IPS DF 19.7 (cell line): ENCODE measurements at regions not wholly inside any gene's neighbourhood (a gene's known extent, or its start where the extent isn't known, plus 50 kb on each side); places are given as distances from the start of the nearest gene placed in this dataset.
"Not testable (repeated sequence)": the region's sequence is repeated elsewhere in the genome, so short reads cannot be mapped to it uniquely, and the experiment has no call there.

Experiments used
- DNase-seq: peaks from one replicate; pipeline ENCODE4 v3.0.0-alpha.2; 2013; ENCODE audit warnings: low read depth, low spot score

DNA sequence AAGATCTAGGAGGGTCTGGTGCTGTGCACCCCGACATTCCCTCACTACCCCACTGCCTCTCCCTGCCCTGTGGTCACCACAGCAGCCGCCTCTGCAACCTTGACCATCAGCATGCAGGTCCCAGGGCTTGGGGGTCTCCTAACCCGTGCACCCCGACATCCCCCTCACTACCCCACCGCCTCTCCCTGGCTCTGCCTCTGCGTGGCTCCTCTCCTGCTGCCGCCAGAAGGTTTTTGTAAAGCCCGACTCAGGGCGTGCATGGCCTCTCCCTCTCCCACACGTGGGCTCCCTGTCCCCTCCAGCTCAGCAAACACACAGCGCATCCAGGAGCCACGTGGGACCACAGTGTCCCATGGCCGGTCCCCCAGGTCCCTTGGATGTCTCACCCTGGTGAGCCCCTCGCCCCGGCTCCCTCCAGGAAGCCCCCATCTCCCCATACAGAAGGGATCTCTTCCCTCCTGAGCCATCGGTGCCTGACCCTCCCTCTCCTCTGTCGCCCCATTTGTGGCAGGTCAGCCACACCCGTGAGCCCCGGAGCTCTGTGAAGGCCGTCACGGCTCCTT lies 112.5 kb upstream of the LPCAT1 start:
- DNase-seq, result not testable (repeated sequence)

DNA sequence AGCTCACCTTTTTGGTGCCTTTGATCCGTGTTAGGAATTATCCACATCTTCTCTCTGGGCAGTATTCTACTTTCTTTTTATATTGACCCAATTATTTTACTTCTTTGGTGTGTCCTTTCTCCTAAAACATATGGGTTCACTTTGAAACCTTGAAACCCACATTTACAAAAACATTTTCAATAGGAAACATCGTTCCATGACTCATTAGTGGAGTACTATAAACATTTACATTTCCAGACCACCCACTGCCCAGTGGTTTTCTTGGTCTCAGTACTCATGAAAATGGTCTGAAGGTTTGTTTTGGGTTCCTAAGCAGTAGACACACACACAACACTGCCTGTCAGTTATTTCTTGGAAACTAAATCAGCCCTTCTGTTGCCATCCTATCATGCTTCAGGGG lies 111.7 kb upstream of the LPCAT1 start:
- not testable (repeated sequence) for DNase-seq

DNA sequence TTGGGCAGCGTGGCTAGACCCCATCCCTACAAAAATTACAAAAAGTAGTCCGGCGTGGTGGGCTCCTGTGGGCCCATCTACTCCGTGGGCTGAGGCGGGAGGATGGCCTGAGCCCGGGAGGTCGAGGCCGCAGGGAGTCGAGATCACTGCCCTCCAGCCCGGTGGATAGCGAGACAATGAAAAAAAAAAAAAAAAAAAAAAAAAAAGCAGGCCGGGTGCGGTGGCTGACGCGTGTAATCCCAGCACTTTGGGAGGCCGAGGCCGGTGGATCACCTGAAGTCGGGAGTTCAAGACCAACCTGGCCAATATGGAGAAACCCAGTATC lies 110.5 kb upstream of the LPCAT1 start:
- DNase-seq, result no peak

DNA sequence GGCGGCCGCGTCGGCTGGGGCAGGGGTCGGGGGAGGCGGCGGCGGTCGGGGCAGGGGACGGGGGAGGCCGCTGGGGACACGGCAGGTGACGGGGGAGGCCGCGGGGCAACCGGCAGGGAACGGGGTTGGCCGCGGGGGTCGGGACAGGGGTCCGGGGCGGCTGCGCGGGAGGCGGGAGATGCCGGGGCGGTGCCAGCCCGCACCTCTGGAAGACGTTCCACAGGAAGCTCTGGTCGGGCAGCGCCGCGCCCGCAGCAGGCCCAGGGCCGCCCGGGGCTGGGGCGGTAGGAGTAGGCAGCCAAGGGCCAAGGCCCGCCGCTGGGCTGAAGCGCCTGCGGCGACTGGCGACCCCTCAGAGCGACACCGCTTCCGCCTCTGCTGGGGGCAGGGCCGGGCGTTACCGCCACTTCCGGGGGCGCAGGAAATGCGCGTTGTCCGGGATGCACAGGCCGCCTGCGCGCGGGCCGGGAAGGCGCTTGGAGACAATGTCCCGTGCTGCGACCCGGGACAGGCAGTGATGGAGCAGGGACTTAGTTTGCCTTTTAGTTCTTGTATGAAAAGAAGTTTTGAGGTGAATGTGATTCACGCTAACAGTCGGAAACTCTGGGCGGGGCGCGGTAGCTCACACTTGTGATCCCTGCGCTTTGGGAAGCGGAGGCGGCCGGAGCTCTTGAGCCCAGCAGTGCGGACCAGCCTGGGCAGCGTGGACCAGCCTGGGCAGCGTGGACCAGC lies 110.0 kb upstream of the LPCAT1 start:
- peak; percentile 42 for DNase-seq

DNA sequence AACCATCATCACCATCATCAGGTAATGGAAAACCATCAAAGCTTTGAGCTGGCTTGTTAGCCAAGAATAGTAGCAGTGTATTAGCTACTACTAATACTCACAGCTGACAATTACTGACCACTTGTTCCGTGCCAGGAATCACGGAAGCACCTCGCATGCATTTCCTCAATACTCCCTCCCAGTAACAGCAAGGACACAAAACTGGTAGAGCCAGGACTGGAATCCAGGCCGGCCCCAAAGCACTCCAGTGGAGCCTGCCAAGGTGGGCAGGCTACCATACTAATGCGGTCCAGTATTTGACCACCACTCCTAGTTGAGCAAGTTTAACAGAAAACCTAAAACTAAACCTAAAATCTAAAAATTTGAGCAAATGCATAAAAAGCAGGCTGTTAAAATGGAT lies 107.2 kb upstream of the LPCAT1 start:
- not testable (repeated sequence) for DNase-seq

DNA sequence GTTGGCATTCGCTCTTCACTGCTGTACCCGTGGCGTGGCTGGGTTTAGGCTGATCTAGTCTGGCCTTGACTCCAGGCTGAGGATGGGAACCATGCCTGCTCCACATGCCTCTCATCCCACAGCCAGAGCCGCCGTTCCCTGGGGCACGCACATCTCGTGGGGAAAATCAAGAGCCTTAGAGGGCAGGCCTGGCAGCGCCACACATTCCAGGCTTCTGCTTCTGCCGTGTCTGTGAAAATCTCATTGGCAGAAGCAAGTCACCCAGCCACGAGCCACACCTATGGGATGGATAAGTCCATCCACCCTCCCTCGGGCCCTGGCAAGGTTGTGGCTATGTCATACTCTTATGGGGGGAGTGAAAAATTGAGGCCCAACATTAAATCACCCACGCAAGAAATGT lies 102.6 kb upstream of the LPCAT1 start:
- DNase-seq, result not testable (repeated sequence)

DNA sequence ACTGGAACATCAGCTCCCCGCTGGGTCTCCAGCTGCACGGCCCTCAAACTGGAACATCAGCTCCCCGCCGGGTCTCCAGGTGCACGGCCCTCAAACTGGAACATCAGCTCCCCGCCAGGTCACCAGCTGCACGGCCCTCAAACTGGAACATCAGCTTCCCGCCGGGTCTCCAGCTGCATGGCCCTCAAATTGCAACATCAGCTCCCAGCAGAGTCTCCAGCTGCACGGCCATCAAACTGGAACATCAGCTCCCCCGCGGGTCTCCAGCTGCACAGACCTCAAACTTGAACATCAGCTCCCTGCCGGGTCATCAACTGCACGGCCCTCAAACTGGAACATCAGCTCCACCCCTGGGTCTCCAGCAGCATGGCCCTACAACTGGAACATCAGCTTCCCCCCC lies 95.8 kb upstream of the LPCAT1 start:
- DNase-seq, result not testable (repeated sequence)

DNA sequence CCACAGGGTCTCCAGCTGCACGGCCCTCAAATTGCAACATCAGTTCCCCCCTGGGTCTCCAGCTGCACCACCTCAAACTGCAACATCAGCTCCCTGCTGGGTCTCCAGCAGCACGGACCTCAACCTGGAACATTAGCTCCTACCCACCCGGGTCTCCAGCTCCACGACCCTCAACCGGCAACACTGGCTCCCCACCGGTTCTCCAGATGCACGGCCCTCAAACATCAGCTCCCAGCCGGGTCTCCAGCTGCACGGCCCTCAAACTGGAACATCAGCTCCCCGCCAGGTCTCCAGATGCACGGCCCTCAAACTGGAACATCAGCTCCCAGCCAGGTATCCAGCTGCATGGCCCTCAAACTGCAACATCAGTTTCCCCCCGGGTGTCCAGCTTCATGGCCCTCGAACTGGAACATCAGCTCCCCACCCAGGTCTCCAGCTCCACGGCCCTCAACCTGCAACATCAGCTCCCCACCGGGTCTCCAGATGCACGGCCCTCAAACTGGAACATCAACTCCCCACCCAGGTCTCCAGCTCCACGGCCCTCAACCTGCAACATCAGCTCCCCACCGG lies 94.6 kb upstream of the LPCAT1 start:
- not testable (repeated sequence) for DNase-seq

DNA sequence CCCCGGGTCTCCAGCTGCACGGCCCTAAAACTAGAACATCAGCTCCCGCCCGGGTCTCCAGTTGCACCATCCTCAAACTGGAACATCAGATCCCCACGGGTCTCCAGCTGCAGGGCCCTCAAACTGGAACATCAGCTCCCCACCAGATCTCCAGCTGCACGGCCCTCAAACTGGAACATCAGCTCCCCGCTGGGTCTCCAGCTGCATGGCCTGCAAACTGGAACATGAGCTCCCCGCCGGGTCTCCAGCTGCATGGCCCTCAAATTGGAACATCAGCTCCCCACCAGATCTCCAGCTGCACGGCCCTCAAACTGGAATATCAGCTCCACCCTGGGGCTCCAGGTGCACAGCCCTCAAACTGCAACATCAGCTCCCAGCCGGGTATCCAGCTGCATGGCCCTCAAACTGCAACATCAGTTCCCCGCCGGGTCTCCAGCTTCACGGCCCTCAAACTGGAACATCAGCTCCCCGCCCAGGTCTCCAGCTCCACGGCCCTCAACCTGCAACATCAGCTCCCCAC lies 93.5 kb upstream of the LPCAT1 start:
- DNase-seq, result not testable (repeated sequence)

DNA sequence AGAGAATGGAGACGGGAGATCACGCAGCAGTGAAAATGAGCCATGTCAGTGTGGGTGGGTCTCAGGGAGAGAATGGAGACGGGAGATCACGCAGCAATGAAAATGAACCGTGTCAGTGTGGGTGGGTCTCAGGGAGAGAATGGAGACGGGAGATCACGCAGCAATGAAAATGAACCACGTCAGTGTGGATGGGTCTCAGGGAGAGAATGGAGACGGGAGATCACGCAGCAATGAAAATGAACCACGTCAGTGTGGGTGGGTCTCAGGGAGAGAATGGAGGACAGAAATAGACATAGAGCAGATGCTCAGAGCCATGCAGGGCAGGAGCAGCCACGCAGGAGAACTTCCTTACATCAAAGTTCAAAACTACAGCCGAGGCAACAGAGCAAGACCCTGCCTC lies 89.8 kb upstream of the LPCAT1 start:
- DNase-seq, result not testable (repeated sequence)

DNA sequence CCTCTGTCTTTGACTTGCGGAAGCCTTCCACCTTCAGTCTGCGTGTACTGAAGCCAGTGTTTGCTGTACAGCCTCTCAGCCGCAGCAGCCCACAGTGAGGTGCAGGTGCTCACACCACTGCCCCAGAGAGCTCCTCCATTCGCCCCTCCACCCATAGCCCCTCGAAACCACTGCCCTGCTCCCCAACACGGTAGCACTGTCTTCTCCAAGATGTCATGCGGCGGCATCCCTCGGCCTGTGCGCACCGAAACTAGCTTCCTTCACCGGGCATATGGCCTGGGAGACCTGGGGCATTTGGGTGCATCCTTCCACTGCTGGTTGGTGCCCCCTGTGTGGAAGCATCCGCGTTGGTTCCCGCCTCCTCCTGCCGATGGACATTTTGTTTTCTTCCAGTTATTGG lies 86.8 kb upstream of the LPCAT1 start:
- not testable (repeated sequence) for DNase-seq

DNA sequence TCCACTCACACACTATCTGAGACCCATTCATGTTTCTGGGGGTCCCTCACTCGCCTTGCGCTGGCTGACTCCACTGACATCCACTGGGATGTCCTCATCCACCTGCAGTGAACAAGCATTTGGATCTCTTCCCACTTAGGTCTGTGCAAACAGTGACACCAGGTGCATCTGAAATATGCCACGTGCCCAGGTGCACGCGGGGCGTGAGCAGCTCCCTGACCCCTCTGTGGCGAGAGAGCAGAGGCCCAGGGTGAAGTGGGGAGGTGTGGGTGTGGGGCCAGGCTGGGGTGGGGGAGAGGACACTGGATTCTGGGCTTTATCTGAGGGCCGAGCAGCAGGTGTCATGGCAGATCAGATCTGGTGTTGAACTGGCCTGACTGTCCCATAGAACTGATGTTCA lies 85.4 kb upstream of the LPCAT1 start:
- DNase-seq, result not testable (repeated sequence)

DNA sequence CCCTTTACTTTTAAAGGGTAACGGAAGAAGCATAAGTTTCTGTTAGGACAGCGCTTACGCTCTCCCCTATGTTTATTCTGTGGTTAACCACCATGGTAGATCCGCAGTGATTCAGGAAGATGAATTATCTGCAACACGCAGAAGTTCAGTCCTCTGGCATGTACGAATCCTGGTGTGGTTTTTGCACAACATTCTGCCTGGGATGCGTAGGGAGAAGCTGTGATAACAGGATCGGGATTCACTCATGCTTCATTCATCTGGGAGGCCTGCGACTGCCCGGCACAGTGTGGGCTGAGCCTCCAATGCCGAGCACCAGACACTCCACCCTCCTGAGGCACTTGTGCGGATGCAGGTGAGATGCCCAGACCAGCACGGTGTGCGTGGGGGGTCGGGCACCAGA lies 84.6 kb upstream of the LPCAT1 start:
- DNase-seq, result not testable (repeated sequence)

DNA sequence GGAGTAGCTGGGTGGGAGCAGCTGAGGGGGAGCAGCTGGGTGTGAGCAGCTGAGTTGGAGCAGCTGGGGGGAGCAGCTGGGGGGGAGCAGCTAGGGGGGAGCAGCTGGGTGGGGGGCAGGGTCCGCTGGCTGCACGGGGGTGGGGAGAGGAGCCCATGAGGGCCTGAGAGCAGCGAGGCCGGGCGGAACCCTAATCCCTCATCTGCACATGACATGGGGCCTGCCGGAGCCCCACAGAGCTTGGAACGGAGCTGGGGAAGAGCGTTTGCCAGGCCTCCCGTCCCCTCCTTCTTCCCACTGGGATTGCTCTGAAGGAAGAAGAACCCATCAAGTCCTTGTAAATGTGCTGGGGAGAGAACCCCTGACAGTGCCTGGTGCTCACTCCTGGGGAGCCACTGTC lies 83.2 kb upstream of the LPCAT1 start:
- DNase-seq, result not testable (repeated sequence)

DNA sequence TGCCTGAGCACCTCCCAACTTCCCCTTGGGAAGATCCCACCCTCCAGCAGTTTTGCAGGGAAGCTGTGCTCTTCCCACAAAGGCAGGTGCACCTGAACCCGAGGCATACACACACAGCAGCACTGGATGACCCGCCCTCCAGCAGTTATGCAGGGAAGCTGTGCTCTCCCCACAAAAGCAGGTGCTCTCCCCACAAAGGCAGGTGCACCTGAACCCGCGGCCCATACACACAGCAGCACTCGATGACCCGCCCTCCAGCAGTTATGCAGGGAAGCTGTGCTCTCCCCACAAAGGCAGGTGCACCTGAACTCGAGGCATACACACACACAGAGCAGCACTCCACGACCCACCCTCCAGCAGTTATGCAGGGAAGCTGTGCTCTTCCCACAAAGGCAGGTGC lies 80.2 kb upstream of the LPCAT1 start:
- not testable (repeated sequence) for DNase-seq

DNA sequence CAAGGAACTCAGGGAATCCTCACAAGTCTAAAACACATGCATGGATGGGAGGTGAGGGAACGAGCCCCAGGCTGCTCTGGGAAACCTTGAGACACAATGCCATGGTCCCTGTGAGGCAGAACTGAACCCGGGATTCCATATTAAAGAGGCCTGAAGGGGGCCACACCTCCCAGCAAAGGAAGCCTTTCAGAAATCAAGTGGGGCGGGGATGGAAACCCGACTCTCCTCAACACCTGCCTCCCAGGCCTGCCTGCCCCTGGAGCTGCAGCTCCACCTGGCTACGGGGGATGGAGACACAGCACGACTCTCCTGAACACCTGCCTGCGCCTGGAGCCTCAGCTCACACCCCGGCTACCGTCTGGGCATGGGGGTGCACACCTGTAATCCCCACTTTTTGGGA lies 77.8 kb upstream of the LPCAT1 start:
- DNase-seq, result peak; percentile 77

DNA sequence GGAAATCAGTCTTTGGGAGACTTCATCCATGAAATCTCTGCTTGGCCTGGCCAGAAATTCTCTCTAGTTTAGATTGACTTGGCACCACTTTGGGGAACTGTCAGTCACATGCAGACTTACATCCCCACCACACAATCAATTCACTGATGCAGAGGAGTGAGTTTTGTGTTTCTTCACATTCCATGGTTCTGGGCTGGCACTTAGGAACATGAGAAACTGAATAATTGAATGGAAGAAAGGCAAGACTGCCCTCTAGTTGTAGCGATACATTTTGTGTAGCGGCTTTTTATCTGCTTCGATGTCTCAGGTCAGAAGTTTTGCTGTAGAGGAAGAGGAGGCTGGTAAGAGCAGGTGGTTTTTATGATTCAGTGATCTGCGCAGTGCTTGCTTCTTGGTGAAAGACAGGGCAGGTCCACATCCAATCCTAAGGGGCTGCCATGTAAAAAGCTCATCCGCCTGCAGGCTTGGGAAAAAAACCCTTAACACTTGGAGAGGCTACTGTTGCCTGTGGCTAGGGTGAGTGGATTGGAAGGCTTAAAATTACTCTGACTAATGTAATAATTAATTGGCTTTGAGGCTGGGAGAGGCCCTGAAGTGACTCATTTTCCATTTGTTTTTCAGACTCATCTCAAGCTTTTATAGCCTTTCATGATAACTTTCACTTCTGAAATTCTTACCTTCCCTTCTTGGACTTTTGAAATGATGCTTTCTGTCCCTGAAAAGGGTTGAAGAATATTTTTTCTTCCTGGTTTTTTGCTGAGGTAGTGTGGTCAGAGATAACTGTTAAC lies 75.4 kb upstream of the LPCAT1 start:
- DNase-seq, result not testable (repeated sequence)

DNA sequence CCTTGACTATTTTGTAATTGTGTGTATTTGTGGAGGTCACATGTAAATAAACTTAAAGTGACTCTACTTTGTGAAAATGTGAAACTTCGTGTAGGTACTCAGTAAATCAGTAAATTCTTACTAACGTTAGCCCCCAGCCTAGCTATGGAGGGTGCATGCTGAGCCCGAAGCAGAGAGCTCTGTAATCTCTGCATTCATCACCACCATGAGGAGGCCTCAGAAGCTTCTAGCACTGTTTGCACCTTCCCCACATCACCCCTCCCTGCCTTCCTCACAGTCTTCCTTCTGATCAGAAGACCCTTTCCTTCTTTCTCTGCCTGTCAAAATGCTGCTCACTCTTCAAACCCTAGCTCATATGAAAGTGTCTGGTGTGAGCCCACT lies 73.3 kb upstream of the LPCAT1 start:
- DNase-seq, result not testable (repeated sequence)

DNA sequence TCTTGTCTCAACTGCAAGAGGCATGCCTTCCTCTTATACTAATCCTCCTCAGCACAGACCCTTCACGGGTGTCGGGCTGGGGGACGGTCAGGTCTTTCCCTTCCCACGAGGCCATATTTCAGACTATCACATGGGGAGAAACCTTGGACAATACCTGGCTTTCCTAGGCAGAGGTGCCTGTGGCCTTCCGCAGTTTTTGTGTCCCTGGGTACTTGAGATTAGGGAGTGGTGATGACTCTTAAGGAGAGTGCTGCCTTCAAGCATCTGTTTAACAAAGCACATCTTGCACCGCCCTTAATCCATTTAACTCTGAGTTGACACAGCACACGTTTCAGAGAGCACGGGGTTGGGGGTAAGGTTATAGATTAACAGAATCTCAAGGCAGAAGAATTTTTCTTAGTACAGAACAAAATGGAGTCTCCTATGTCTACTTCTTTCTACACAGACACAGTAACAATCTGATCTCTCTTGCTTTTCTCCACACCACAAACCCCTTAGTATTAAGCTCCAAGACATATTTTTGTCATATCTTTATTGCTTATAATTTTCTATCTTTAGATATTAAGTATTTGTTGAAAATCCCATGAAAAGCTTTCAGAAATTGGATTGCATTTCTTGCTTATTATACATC lies 72.8 kb upstream of the LPCAT1 start:
- DNase-seq, result not testable (repeated sequence)

DNA sequence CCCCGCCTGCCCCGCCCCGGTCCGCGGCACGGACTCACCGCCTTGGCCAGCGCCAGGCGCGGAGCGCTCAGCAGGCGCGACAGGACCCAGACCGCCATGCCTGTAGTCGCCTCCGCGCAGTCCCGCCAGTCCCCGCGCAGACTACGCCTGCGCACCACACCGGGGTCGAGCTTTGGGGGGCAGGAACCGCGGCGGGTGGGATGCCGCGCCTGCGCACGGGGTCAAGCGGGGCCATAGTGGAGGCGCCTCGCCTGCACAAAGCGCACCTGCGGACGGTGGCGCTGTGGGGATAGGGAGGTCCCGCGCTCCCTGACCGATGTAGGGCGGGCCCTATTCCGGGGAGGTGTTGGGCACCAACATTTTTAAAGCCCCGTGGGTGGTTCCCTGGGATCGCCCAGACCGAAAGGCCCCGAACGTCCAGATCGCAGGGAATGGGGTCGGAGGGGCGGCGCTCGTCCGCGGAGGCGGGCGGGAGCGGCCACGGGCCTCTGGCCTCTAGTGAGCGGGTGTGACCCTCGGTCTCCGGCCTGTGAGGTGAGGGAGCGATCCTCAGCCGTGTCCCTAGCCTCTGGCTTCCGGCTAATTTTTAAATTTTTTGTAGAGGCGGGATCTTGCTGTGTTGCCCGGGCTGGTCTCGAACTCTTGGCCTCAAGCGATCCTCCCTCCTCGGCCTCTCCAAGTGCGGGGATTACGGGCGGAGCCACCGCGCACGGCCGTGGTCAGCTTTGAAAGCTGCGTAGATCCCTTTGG lies 70.8 kb upstream of the LPCAT1 start:
- peak; percentile 50 for DNase-seq

DNA sequence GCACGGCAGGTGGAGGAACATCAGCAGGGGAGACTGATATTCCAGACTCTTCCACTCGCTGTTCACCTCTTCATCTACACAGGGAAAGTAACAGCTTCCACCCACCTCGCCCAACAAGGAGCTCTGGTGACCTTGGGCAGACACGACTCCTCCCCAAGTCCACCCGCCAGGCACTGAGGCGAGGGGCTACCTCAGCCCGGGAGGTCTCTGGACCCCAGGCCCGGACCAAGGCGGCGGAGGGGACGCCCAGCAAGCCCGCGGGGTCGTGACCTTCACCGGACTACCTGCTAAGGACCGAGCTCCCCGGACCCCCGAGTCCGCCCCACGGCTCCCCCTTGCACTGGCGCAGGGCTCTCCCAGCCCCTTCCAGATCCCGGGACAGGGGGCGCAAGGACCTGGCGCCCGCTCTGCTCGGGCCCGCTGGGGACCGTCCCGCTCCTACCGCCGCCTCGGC lies 70.2 kb upstream of the LPCAT1 start:
- no peak for DNase-seq
